ENCODE measurements at regions not wholly inside any gene's neighbourhood (a gene's known extent, or its start where the extent isn't known, plus 50 kb on each side); places are given as distances from the start of the nearest gene placed in this dataset.

DNA sequence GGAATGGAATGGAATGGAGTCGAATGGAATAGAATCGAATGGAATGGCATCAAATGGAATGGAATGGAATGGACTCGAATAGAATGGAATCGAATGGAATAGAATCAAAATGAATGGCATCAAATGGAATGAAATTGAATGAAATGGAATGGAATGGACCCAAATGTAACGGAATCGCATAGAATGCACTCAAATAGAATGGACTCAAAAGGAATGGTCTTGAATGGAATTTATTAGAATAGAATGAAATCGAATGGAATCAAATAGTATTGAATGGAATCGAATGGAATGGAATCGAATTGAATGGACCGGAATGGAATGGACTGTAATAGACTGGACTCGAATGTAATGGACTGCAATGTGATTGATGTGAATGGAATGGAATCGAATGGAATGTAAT, 501.4 kb upstream of the WSB1 start:
- no peak overlapping the region for H3K27ac Mint-ChIP-seq
- no peak overlapping the region for H3K4me3 Mint-ChIP-seq
- no peaks in the 10 kb centered on the region for H3K4me1 Mint-ChIP-seq
- TF ChIP-seq, protein P1, sequence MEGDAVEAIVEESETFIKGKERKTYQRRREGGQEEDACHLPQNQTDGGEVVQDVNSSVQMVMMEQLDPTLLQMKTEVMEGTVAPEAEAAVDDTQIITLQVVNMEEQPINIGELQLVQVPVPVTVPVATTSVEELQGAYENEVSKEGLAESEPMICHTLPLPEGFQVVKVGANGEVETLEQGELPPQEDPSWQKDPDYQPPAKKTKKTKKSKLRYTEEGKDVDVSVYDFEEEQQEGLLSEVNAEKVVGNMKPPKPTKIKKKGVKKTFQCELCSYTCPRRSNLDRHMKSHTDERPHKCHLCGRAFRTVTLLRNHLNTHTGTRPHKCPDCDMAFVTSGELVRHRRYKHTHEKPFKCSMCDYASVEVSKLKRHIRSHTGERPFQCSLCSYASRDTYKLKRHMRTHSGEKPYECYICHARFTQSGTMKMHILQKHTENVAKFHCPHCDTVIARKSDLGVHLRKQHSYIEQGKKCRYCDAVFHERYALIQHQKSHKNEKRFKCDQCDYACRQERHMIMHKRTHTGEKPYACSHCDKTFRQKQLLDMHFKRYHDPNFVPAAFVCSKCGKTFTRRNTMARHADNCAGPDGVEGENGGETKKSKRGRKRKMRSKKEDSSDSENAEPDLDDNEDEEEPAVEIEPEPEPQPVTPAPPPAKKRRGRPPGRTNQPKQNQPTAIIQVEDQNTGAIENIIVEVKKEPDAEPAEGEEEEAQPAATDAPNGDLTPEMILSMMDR (IDR thresholded peaks at IDR 0.05; ENCODE audit: unreplicated experiment): no peak
- no peaks in the 10 kb centered on the region for H3K36me3 Mint-ChIP-seq
- H3K9me3 Mint-ChIP-seq: no peaks in the 10 kb centered on the region
- H3K27me3 Mint-ChIP-seq (ENCODE audit: low read depth): no peaks in the 10 kb centered on the region
- DNase-seq (ENCODE audit: low spot score in 2 of 2, unreplicated experiment in 2 of 2): no peak

DNA sequence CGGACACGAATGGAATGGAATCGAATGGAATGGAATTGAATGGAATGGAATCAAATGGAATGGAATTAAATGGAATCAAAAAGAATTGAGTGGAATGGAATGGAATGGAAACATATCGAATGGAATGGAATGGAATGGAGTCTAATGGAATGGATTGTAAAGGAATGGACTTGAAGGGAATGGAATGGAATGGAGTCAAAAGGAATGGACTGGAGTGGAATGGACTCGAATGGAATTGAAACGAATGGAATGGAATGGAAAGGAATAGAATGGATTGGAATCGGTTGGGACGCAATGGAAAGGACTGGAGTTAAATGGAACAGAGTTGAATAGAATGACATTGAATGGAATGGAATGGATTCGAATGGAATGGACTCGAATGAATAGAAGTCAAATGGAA, 486.9 kb upstream of the WSB1 start:
- Mint-ChIP-seq H3K4me3 (no peak overlapping the region), H3K9me3 (no peaks in the 10 kb centered on the region), H3K27me3 (ENCODE audit: low read depth) (no peaks in the 10 kb centered on the region), H3K27ac (no peak overlapping the region), H3K4me1 (no peaks in the 10 kb centered on the region), H3K36me3 (no peaks in the 10 kb centered on the region)
- DNase-seq (ENCODE audit: low spot score in 2 of 2, unreplicated experiment in 2 of 2): no peak
- TF ChIP-seq, protein P1 (IDR thresholded peaks at IDR 0.05; ENCODE audit: unreplicated experiment): no peak

DNA sequence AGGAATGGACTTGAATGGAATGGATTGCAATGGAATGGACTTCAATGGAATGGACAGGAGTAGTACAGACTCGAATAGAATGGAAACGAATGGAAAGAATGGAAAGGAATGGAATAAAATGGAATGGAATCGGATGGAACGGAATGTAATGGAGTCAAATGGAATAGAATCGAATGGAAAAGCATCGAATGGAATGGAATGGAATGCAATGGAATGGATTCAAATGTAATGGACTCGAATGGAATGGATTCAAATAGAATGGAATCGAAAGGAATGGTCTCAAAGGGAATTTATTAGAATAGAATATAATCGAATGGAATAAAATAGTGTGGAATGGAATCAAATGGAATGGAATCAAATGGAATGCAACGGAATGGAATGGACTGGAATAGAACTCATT, 484.9 kb upstream of the WSB1 start:
- Mint-ChIP-seq H3K4me3 (no peak overlapping the region), H3K27me3 (ENCODE audit: low read depth) (no peaks in the 10 kb centered on the region), H3K36me3 (no peaks in the 10 kb centered on the region), H3K9me3 (no peaks in the 10 kb centered on the region), H3K4me1 (no peaks in the 10 kb centered on the region), H3K27ac (no peak overlapping the region)
- TF ChIP-seq, protein P1 (IDR thresholded peaks at IDR 0.05; ENCODE audit: unreplicated experiment): no peak
- no peak for DNase-seq (ENCODE audit: low spot score in 2 of 2, unreplicated experiment in 2 of 2)

DNA sequence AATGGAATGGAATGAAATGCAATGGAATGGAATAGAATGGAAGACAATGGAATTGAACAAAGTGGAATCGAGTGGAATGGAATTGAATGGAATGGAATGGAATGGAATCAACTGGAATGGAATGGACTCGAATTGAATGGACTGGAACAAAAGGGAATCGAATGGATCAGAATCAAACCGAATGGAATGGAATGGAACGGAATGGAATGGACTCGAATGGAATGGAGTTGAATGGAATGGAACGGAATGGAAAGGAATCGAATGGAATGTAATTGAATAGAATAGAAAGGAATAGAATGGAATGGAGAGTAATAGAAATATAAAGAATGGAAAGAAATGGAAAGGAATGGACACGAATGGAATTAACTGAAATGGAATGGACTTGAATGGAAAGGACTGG, 475.2 kb upstream of the WSB1 start:
- no peak for DNase-seq (ENCODE audit: low spot score in 2 of 2, unreplicated experiment in 2 of 2)
- no peaks in the 10 kb centered on the region for H3K4me1 Mint-ChIP-seq
- H3K27me3 Mint-ChIP-seq (ENCODE audit: low read depth): no peaks in the 10 kb centered on the region
- H3K36me3 Mint-ChIP-seq: no peaks in the 10 kb centered on the region
- TF ChIP-seq, protein P1 (IDR thresholded peaks at IDR 0.05; ENCODE audit: unreplicated experiment): no peak
- no peak overlapping the region for H3K27ac Mint-ChIP-seq
- no peaks in the 10 kb centered on the region for H3K9me3 Mint-ChIP-seq
- no peak overlapping the region for H3K4me3 Mint-ChIP-seq

All from mesothelial cell of epicardium (in vitro differentiated cells).